Muscle layer of duodenum (tissue), 2 donors: ENCODE measurements at regions not wholly inside any gene's neighbourhood (a gene's known extent, or its start where the extent isn't known, plus 50 kb on each side); places are given as distances from the start of the nearest gene placed in this dataset.
"Not testable (repeated sequence)": the region's sequence is repeated elsewhere in the genome, so short reads cannot be mapped to it uniquely, and the experiment has no call there.

Experiments used
- H3K27ac ChIP-seq: one replicate; pipeline ENCODE4 v1.7.0; 2013; ENCODE audit warnings: mild to moderate bottlenecking, low read length
- H3K27me3 ChIP-seq: one replicate; pipeline ENCODE4 v1.7.0; 2013; ENCODE audit warnings: low read depth, mild to moderate bottlenecking, control low read depth, low read length
- H3K36me3 ChIP-seq, 2 donors: one replicate each; pipeline ENCODE4 v1.7.0; 2013; ENCODE audit warnings: low read length in 2 of 2, control low read depth in 1 of 2, mild to moderate bottlenecking in 1 of 2; ENCODE audit not compliant: insufficient read depth in 2 of 2, control insufficient read depth in 1 of 2
- H3K4me1 ChIP-seq, 2 donors: one replicate each; pipeline ENCODE4 v1.7.0; 2013; ENCODE audit warnings: low read length in 2 of 2, mild to moderate bottlenecking in 2 of 2, control low read depth in 1 of 2, moderate library complexity in 1 of 2; ENCODE audit not compliant: insufficient read depth in 2 of 2, control insufficient read depth in 1 of 2
- H3K4me3 ChIP-seq, 2 donors: one replicate each; pipeline ENCODE4 v1.7.0; 2013; ENCODE audit warnings: low read length in 2 of 2, low read depth in 1 of 2, mild to moderate bottlenecking in 1 of 2
- H3K9me3 ChIP-seq, 2 donors: one replicate each; pipeline ENCODE4 v1.7.0; 2013; ENCODE audit warnings: low read length in 2 of 2, control low read depth in 1 of 2, mild to moderate bottlenecking in 1 of 2; ENCODE audit not compliant: control insufficient read depth in 1 of 2
- donor health status: healthy.

DNA sequence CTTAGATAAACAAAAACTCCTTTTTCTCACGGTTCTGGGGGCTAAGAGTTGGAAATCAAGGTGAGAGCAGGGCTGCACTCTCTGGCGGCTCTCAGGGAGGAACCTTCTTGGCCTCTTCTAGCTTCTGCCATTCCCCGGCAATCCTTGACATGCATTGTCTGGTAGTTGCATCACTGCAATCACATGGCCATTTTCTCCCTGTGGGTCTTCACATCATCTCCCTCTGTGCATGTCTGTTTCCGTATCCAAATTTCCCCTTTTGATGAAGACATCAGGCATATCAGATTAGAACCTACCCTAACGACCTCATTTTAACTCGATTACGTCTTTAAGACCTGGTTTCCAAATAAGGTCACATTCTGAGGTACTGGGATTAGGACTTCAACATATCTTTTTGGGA is 129.2 kb upstream of the MAN2A1 start:
- Histone ChIP-seq H3K9me3 (no peaks in the 10 kb centered on the region), H3K4me1 (peaks cover 0 to 7% of the 10 kb centered on the region in 2 donors), H3K4me3 (no peak overlapping the region), H3K36me3 (no peaks in the 10 kb centered on the region), H3K27ac (no peak overlapping the region), H3K27me3 (no peaks in the 10 kb centered on the region)

DNA sequence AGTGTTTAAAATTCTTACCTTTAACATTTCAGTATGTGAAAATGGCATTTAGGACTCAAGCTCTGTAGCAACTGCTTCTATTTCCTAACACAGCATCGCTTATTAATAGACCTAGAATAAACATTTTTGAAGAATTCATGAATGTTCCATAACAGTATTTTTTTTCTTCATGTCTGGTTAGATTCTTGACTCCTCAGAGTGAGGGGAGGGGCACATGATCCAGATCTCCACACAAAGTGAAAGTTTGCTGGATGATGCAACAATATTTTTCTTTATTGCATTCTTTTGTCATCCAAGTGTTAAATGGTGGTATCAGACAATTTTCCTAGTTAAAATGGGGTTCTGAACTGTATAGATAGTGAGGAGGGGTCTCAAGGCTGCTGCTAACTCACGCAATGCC is 130.8 kb upstream of the MAN2A1 start:
- H3K4me3 ChIP-seq: no peak overlapping the region
- no peaks in the 10 kb centered on the region for H3K36me3 ChIP-seq
- H3K27ac ChIP-seq: no peak overlapping the region
- H3K4me1 ChIP-seq: peaks cover 0 to 7% of the 10 kb centered on the region in 2 donors
- H3K9me3 ChIP-seq: no peaks in the 10 kb centered on the region
- no peaks in the 10 kb centered on the region for H3K27me3 ChIP-seq

DNA sequence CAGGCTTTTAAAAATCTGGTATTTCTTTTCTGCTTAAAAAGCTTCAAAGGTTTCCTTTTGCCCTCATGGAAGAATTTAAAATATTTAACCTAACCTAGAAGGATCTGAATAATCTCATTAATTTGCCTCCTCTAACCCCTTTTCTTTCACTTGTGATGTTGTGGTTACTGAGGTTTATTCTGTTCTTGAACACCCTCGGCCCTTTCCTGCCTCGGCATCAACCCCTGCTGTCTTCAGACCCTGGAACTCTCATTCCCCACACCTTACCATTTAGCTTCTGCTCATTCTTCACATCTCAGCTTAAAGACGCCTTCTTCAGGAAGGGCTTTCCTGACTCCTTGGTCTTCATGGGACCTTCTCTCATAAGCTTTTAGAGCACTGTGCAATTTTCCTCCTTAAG is 131.4 kb upstream of the MAN2A1 start:
- Histone ChIP-seq H3K9me3 (no peaks in the 10 kb centered on the region), H3K4me3 (no peak overlapping the region), H3K4me1 (peaks cover 0 to 7% of the 10 kb centered on the region in 2 donors), H3K36me3 (no peaks in the 10 kb centered on the region), H3K27me3 (no peaks in the 10 kb centered on the region), H3K27ac (no peak overlapping the region)

DNA sequence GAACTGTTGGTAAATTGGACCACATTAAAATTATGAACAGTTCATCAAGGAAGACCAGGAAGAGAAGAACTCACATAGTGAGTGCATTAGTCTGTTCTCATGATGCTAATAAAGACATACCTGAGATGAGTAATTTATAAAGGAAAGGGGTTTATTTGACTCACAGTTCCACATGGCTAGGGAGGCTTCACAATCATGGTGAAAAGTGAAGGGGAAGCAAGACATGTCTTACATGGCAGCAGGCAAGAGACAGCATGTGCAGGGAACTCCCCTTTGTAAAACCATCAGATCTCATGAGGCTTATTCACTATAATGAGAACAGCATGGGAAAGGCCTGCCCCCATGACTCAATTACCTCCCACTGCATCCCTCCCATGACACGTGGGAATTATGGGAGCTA is 135.9 kb upstream of the MAN2A1 start:
- Histone ChIP-seq H3K36me3 (no peaks in the 10 kb centered on the region), H3K9me3 (no peaks in the 10 kb centered on the region), H3K4me1 (no peaks in the 10 kb centered on the region), H3K4me3 (no peak overlapping the region), H3K27me3 (no peaks in the 10 kb centered on the region), H3K27ac (no peak overlapping the region)

DNA sequence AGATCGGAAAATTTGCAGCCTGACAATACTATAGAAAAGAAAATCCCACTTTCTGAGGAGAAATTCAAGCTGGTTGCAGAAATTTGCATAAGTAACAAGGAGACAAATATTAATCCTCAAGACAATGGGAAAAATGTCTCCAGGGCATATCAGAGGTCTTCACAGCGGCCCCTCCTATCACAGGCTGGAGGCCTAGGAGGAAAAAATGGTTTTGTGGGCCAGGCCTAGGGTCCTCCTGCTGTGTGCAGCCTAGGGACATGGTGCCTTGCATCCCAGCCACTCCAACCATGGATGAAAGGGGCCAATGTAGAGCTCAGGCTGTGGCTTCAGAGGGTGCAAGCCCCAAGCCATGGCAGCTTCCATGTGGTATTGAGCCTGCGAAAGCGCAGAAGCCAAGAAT is 138.5 kb upstream of the MAN2A1 start:
- not testable (repeated sequence) for H3K9me3 ChIP-seq, H3K36me3 ChIP-seq, H3K4me3 ChIP-seq, H3K4me1 ChIP-seq, H3K27ac ChIP-seq, H3K27me3 ChIP-seq

DNA sequence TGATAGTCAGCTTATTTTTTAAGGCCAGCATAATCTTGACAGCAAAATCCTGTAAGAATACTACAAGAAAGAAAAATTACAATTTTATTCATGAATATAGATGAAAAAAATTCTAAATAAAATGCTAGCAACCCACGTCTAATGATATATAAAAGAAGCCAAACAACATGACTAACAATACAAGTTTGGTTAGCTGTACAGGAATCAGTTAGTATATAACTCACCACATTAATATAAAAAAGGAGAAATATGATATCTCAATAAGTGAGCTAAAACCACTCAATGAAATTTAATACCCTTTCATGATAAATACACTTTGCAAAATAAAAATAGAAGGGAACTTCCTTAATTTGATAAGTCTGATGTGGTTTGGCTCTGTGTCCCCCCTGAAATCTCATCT is 139.7 kb upstream of the MAN2A1 start:
- no peak overlapping the region for H3K27ac ChIP-seq
- H3K4me1 ChIP-seq: no peaks in the 10 kb centered on the region
- no peaks in the 10 kb centered on the region for H3K27me3 ChIP-seq

DNA sequence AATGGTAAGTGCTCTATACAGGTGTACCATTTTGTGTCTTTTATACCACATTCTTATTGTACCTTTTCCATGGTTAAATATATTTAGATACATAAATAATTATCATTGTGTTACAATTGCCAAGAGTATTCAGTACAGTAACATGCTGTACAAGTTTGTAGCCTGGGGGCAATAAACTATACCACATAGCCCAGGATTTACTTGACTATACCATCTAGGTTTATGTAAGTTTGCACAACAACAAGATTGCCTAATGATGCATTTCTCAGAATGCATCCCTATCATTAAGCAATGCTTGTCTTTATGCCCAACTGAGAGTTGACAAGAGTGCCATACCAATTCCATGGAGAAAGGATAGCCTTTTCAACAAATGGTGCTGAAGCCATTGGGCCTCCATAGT is 136.7 kb upstream of the PJA2 start:
- H3K36me3 ChIP-seq: no peaks in the 10 kb centered on the region
- H3K9me3 ChIP-seq: no peaks in the 10 kb centered on the region
- no peaks in the 10 kb centered on the region for H3K4me1 ChIP-seq
- H3K27me3 ChIP-seq: no peaks in the 10 kb centered on the region
- H3K4me3 ChIP-seq: no peak overlapping the region
- H3K27ac ChIP-seq: no peak overlapping the region

More for the DNA sequence above, 139.7 kb upstream of the MAN2A1 start:
- Histone ChIP-seq H3K9me3 (no peaks in the 10 kb centered on the region), H3K36me3 (no peaks in the 10 kb centered on the region), H3K4me3 (no peak overlapping the region)

DNA sequence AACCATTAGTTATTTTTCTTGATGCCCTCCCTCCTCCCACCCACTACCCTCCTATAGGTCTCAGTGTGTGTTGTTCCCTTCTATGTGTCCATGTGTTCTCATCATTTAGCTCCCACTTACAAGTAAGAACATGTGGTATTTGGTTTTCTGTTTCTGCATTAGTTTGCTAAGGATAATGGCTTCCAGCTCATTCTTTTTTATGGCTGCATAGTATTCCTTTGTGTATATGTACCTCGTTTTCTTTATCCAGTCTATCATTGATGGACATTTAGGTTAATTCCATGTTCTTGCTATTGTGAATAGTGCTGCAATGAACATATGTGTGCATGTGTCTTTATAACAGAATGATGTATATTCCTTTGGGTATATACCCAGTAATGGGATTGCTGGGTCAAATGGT is 135.1 kb upstream of the PJA2 start:
- H3K27ac ChIP-seq, H3K27me3 ChIP-seq, H3K4me1 ChIP-seq, H3K9me3 ChIP-seq, H3K4me3 ChIP-seq, H3K36me3 ChIP-seq: not testable (repeated sequence)

DNA sequence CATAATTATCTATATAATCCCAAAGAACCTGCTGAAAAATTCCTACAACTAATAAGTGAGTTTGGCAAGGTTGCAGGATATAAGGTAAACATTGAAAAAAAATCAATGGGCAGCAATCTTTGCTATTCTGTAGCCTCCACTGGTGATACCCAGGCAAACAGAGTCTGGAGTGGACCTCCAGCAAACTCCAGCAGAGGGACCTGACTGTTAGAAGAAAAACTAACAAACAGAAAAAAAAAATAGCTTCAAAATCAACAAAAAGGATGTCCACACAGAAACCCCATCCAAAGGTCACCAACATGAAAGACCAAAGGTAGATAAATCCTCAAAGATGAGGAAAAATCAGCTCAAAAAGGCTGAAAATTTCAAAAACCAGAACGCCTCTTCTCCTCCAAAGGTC is 128.9 kb upstream of the PJA2 start:
- H3K27me3 ChIP-seq, H3K36me3 ChIP-seq, H3K27ac ChIP-seq: not testable (repeated sequence)

DNA sequence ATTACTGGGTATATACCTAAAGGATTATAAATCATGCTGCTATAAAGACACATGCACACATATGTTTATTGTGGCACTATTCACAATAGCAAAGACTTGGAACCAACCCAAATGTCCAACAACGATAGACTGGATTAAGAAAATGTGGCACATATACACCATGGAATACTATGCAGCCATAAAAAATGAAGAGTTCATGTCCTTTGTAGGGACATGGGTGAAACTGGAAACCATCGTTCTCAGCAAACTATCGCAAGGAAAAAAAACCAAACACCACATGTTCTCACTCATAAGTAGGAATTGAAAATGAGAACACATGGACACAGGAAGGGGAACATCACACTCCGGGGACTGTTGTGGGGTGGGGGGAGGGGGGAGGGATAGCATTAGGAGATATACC is 125.3 kb upstream of the PJA2 start:
- H3K27me3 ChIP-seq, H3K4me3 ChIP-seq, H3K4me1 ChIP-seq, H3K27ac ChIP-seq, H3K9me3 ChIP-seq, H3K36me3 ChIP-seq: not testable (repeated sequence)

More for the DNA sequence above, 128.9 kb upstream of the PJA2 start:
- H3K4me3 ChIP-seq, H3K9me3 ChIP-seq, H3K4me1 ChIP-seq: not testable (repeated sequence)

DNA sequence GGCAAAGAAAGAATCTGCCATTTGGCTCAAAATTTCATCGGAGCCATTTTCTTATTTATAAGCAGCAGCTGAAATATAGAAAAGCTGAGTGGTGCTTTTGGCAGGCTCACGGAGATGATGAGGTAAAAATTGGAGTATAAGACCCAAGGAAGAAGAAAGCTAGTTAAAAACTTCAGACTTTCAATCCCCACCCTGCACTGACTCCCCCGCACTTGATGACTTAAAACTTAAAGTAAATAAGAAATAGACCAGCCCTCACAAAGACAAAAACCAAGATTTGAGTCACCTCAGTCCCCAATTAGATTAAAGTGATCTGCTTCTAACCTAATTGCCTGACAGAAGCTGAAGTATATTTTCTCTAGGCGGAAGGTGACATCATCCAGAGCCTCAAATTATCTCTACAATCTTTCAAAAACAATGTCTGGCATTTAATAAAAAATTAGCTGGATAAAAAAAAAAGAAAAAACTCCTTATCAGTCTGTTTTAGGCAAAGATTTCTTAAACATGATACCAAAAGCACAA is 124.0 kb upstream of the PJA2 start:
- Histone ChIP-seq H3K9me3 (no peaks in the 10 kb centered on the region), H3K4me3 (no peak overlapping the region), H3K27ac (no peak overlapping the region), H3K36me3 (no peaks in the 10 kb centered on the region), H3K27me3 (no peaks in the 10 kb centered on the region), H3K4me1 (peaks cover 0 to 5% of the 10 kb centered on the region in 2 donors)

DNA sequence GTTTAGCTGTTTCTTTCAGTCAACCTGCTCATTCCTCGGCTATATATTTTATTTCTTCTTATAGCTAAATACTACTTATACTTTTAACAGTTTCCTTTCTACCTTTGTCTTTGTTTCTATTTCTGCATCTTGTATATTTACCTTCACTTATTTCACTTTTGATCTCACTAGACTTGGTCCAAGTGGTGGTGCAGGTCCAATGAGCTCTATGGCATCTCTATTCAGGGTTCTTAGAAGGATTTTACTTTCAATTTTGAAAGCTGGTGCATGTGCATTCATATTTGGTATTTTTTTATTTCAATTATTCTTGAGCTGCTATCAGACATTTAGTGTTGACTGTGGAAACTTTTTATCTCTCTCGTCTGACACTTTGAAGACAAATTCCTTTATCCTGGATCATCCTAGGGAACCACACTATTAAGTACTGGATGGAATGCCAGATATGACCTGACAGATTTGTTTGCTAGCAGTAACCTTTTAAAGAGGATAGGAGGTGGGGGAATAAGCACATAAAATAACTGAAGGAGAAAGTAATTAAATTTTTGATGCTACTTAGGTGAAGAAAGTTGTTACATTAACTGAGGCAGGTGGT is 123.1 kb upstream of the PJA2 start:
- no peaks in the 10 kb centered on the region for H3K9me3 ChIP-seq
- H3K27ac ChIP-seq: no peak overlapping the region
- H3K36me3 ChIP-seq: no peaks in the 10 kb centered on the region
- H3K4me3 ChIP-seq: no peak overlapping the region
- no peaks in the 10 kb centered on the region for H3K27me3 ChIP-seq
- H3K4me1 ChIP-seq: peaks cover 0 to 5% of the 10 kb centered on the region in 2 donors
